ENCODE measurements at regions not wholly inside any gene's neighbourhood (a gene's known extent, or its start where the extent isn't known, plus 50 kb on each side); places are given as distances from the start of the nearest gene placed in this dataset.
"Not testable (repeated sequence)": the region's sequence is repeated elsewhere in the genome, so short reads cannot be mapped to it uniquely, and the experiment has no call there.

DNA sequence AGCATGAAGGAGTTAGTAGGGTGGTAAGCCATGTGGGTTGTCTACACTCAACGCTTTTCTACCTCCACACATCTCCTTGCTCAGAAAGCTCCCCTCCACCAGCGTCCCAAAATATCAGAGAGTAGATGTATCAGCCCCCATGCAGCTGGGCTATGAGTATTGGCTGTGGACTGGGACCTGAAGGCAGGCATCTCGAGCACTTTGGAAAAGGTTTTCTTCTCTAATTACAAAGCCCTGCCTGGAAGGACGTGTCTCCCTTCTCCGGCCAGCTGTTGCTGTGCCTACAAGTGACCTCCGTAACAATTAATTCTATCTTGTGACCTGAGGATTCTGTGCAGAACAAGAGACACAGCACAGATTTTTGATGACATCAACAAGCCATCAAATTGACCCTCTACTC is 142.0 kb upstream of the RUNX1 start:
- in situ Hi-C loops (cut with HindIII; ENCODE audit: low sequenced_read_pairs): no loop called here
- no peak for DNase-seq (ENCODE audit: low spot score)

DNA sequence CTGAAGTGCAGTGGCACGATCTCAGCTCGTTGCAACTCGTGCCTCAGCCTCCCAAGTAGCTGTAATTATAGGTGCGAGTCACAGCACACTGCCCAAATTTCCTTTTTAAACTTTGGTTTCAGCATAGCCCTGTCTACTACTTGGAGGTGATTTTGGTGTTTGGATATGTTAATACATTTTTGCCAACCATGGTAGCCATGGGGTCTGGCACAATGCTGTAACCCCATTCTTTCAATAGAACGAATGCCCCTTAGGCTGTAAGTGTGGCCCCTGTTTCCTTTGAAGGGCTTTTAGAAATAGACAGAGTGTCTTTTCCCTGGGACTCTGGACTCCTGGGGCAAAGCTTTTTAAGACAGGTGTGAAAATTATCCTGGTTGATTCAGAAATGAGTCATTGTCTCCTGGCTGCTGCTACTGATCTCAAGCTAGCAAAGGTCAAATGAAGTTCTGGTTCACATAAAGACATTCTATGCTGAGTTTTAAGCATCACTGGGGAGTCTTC is 141.1 kb upstream of the RUNX1 start:
- DNase-seq (ENCODE audit: low spot score): no peak
- in situ Hi-C loops (cut with HindIII; ENCODE audit: low sequenced_read_pairs): no loop called here

DNA sequence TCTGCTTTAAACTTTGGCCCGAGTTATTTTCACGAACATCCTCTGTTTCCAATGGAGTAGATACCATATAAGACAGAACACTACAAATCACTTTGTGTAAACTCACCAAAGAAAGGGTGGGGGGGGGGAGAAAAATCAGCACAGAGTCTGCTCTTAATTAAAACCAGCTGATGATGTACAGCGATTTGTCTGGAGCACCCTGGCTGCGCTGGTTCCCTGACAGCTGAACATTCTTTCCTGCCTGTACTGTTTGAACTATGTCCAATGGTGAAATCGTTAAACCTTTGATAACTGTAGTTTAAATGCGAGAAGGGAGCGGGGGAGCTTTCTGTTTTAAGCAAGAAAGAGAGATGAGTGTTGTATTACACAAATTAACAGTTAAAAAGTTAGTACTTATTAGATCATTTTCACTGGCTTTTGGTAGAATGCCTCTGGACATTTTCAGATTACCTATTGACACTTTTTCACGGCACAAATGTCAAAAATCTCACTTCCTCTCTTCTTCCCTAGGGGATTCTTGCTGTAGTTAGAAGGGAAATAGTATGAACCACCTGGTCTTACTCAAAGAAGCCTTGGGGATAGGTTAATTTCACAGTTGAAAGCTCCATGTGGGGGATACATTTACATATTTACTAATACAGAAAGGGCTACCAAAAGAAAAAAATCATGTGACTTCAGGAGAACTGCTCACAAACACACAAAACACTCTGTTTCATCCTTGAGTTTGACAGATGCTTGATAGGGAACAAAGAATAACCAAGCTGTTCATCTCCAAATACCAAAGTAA is 140.2 kb upstream of the RUNX1 start:
- in situ Hi-C loops (cut with HindIII; ENCODE audit: low sequenced_read_pairs): no loop called here
- DNase-seq (ENCODE audit: low spot score): no peak

DNA sequence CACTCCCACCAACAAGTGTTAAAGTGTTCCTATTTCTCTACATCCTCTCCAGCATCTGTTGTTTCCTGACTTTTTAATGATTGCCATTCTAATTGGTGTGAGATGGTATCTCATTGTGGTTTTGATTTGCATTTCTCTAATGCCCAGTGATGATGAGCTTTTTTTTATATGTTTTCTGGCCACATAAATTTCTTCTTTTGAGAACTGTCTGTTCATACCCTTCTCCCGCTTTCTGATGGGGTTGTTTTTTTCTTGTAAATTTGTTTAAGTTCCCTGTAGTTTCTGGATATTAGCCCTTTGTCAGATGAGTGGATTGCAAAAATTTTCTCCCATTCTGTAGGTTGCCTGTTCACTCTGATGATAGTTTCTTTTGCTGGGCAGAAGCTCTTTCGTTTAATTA is 134.3 kb upstream of the RUNX1 start:
- DNase-seq (ENCODE audit: low spot score); in situ Hi-C loops (cut with HindIII; ENCODE audit: low sequenced_read_pairs): not testable (repeated sequence)

DNA sequence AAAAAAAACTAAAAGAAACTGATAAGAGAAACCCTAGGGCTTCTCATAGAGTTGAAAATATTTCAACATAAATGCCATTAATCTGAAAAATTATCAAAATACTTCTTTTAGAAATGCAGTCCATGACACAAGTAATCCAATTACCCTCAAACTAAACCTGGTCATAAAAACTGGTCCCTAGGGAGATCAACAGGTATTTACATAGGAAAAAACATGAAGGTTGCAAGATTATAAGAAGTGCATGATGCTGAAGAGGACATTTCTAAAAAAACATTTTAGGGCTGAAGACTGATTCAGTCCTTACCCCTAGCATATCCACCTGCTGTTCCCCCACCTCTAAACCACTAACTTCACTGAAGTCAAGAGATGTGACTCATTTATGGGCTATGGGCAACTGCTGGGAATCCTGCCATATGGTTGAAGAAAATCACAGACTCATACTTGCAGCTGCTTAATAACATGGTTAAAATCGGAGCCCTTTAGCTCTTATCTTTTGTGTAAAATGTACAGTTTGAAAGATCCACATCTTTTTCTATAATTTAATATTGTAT is 131.0 kb upstream of the RUNX1 start:
- no peak for DNase-seq (ENCODE audit: low spot score)
- in situ Hi-C loops (cut with HindIII; ENCODE audit: low sequenced_read_pairs): no loop called here

DNA sequence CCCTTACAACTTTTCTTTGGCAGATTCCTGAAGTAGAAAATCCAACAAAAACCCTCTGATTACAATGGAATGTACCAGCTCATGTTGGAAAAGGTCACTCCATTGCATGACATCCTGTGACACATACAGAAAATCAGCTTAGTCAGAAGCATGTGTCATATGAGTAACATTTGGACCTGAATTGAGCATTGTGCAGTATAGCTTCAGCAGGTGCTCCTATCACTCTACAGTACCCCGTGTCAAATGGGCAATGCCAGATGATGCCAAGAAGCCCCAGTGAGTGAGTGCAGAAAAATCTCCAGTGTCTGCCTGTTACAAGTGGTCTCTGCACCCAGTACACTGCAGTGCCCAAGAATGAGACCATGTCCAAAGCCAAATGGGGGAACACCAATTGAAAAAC is 129.7 kb upstream of the RUNX1 start:
- no peak for DNase-seq (ENCODE audit: low spot score)
- in situ Hi-C loops (cut with HindIII; ENCODE audit: low sequenced_read_pairs): no loop called here

DNA sequence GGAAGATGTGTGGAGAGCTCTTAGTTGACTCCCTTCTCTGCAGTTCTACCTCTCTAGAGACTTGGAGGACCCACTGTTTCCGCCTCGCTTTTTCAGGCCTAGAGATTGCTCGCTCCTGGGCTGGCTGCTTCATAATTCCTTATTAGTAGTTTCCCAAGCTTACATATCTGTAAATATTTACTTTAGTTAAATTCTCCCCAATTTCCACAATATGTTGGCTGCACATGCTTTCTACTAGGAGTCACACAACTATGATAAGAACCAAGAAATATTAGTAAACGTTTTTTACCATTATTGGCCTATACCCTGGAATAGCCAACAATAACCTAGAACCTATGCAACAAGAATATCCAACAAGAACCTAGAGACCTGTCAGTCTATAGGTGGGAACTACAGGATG is 129.0 kb upstream of the RUNX1 start:
- no peak for DNase-seq (ENCODE audit: low spot score)
- in situ Hi-C loops (cut with HindIII; ENCODE audit: low sequenced_read_pairs): no loop called here

DNA sequence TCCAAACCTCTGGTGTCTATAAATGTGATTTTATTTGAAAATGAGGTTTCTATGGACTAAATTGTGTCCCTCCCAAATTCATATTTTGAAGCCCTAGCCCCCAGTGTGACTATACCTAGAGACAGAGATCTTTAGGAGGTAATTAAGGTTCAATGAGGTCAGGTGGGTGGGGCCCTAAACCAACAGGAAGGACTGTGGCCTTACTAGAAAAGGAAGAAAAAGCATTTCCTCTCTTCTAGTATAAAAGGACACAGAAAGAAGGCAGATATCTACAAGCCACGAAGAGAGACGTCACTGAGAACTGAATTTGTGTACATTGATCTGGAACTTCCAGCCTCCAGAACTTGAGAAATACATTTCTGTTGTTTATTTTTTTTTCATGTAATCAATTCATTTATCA is 123.1 kb upstream of the RUNX1 start:
- DNase-seq (ENCODE audit: low spot score): no peak
- in situ Hi-C loops (cut with HindIII; ENCODE audit: low sequenced_read_pairs): no loop called here

DNA sequence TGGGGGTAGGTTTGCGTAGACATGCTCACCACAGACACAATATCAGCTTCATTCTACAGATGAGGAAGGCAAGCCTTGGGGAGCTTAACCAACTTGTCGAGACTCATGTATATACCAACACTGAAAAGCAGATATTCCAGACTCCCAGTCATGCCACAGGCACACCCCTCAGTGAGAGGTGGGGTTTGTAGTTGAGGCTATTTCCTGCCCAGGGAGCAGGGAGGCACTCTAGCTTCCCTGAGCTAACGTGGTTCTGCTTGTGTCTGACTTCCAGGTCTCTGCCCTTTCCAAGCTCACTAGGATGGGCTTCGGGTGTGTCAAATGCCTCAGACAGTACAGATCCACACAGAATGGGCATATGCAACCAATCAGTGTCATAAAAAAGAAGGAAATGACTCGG is 122.3 kb upstream of the RUNX1 start:
- DNase-seq (ENCODE audit: low spot score): no peak
- in situ Hi-C loops (cut with HindIII; ENCODE audit: low sequenced_read_pairs): no loop called here

DNA sequence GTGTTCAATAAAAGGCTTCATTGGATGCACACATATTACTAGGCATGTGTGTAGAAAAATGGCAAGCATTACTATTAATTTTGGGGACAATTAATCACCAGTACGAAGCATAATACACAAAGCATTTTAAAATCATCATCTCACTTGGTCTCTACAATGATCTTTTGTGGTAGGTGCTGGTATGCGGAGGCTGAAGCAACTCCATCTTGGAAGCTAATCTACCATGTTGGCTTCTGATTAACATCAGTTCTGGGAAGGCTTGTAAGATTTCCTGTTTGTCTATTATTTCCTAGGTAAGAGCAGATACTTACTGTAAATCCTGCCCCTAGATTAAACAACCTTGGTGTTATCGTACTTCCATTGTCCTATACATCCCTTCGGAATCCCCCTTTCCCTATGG is 121.7 kb upstream of the RUNX1 start:
- DNase-seq (ENCODE audit: low spot score): no peak
- in situ Hi-C loops (cut with HindIII; ENCODE audit: low sequenced_read_pairs): no loop called here

DNA sequence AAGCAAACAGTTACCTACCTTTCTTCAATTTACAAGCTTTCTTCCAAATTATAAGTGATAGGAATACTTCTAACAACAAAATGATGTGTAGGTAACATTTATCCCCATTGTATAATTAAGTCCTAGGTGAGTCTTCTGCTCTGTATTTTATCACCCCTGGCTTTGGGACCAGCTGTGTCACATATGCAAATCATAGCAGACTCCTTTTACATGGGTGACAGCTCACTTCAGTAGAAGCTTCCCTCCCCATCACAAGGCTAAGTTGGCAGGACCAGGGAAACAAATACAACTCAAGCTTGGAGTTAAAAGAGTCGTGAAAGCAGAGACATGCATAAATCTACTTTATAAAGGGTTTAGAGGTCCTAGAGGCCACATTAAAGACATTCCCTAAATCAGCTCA is 121.1 kb upstream of the RUNX1 start:
- DNase-seq (ENCODE audit: low spot score): no peak
- in situ Hi-C loops (cut with HindIII; ENCODE audit: low sequenced_read_pairs): no loop called here

DNA sequence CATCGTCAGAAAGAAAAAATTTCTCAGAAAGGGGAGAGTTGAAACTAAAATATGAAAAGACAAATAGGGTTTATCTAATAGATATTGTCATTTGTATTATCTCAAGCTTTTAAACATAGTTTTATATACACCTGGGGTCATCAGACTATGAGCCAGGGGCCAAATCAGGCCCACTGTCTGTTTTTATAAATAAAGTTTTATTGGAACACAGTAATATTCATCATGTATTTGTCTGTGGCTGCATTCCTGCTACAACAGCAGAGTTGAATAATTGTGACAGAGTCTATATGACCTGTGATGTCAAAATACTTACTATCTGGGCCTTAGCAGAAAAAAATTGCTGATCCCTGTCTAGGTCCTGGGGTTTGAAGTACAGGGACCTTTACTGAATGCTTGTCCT is 120.5 kb upstream of the RUNX1 start:
- no peak for DNase-seq (ENCODE audit: low spot score)
- in situ Hi-C loops (cut with HindIII; ENCODE audit: low sequenced_read_pairs): no loop called here

DNA sequence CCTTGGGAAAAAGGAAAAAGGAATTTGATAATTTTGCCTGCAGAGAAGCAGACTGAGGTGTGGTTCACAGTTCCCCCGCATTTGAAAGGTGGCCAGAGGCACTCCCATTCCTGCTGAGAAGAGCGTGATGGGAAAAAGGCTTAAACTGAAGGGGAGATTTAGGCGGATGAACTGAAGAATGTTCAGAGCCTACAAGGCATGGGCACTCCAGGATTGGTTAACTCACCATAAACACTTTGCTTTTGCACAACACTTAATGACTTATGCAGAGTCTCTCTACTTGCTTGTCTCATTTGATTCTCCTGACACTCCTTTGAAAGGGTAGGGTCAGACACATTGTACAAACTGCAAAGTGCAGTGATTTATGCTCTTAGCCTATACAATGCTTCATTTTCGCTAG is 119.6 kb upstream of the RUNX1 start:
- in situ Hi-C loops (cut with HindIII; ENCODE audit: low sequenced_read_pairs): no loop called here
- no peak for DNase-seq (ENCODE audit: low spot score)

DNA sequence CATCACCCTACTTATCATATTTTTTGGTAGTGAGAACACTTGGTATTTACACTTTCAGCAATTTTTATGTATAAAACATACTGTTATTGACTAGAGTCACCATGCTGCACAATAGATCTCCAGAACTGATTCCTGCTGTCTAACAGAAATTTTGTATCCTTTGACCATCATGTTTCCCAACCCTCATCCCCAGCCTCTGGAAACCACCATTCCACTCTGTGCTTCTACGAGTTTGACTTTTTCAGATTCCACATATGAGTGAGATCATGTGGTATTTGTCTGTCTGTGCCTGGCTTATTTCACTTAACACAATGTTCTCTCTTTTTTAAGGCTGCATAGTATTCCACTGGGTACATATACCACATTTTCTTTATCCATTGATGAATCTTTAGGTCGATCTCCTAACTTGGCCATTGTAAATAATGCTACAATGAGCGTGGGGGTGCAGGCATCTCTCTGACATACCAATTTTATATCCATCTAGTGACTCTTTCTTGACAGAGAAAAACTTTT is 115.9 kb upstream of the RUNX1 start:
- DNase-seq (ENCODE audit: low spot score): no peak
- in situ Hi-C loops (cut with HindIII; ENCODE audit: low sequenced_read_pairs): no loop called here

DNA sequence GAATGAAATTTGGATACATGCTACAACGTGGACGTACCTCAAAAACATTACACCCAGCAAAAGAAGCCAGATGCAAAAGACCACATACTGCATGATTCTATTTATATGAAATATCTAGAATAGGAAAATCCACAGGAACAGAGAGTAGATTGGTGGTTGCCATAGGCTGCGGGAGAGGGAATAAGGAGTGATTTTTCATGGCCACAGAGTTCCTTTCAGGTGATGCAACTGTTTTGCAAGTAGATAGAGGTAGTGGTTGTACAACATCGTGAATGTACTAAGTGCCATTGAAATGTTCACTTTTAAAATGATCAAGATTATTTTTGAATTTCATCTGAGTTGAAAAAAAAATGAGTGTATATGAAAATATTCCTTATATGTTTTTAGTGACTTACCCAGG is 115.3 kb upstream of the RUNX1 start:
- in situ Hi-C loops (cut with HindIII; ENCODE audit: low sequenced_read_pairs): no loop called here
- DNase-seq (ENCODE audit: low spot score): no peak

DNA sequence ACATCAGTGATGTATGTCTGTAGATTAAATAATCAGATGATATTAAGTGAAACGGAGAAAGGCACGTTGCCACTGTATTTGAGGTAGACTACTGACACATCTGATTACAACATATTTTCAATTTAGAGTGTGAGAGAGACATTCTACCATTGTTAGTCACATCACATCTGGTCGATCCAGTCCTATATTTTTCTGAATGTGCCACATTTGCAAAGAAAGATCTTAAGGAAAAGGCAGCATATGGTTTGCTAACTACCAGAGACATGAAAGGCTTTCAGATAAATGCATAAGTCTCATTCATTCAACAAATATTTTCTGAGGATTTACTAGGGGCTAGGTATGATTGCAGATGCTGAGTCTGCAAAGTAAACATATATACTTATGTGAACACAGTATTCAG is 114.3 kb upstream of the RUNX1 start:
- DNase-seq (ENCODE audit: low spot score): no peak
- in situ Hi-C loops (cut with HindIII; ENCODE audit: low sequenced_read_pairs): no loop called here

DNA sequence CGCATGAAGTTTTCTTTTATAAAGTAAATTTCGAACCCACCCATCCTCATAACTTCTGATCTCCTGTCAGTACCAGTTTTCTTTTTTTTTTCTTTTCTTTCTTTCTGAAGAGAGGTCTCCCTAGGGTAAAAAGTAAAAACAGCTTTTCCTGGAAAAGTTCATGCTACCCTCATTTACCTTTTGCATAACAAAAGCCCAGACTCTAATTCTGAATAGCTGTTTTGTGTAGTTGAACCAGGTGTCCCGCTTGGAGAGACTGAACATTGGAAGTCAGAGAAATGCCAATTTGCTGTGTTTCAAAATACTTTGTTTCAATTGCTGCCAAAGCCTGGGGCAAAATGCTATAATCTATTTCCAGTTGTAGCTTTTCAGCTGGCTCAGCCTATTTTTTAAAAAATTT is 113.7 kb upstream of the RUNX1 start:
- in situ Hi-C loops (cut with HindIII; ENCODE audit: low sequenced_read_pairs): no loop called here
- no peak for DNase-seq (ENCODE audit: low spot score)

DNA sequence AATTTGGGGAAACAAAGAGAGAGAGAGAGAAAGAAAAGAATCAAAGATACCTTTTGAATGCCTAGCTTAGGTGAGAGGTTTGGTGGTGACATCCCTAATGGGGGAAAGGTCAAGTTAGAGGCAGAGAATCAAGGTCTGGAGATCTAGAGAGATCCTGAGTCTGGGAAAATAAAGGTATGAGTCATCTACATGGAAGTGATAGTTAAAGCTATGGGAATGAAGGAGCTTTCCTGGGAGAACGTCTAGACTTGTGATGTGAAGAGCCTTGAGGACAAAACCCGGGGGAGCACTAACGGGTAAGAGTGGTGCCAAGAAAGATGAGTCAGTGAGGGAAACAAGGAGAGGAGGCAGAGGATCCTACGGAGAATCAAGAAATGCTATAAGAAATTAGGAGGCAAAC is 110.8 kb upstream of the RUNX1 start:
- in situ Hi-C loops (cut with HindIII; ENCODE audit: low sequenced_read_pairs): no loop called here
- DNase-seq (ENCODE audit: low spot score): no peak

DNA sequence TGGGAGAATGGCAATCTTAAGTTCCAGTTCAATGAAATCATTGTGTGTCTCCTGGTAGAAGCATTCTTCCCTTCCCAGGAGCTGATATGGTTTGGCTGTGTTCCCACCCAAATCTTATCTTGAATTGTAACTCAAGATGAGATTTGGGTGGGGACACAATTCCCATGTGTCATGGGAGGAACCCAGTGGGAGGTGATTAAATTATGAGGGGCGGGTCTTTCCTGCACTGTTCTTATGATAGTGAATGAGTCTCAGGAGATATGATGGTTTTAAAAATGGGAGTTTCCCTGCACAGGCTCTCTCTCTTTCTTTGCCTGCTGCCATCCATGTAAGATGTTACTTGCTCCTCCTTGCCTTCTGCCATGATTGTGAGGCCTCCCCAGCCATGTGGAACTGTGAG is 108.3 kb upstream of the RUNX1 start:
- in situ Hi-C loops (cut with HindIII; ENCODE audit: low sequenced_read_pairs): not testable (repeated sequence)

DNA sequence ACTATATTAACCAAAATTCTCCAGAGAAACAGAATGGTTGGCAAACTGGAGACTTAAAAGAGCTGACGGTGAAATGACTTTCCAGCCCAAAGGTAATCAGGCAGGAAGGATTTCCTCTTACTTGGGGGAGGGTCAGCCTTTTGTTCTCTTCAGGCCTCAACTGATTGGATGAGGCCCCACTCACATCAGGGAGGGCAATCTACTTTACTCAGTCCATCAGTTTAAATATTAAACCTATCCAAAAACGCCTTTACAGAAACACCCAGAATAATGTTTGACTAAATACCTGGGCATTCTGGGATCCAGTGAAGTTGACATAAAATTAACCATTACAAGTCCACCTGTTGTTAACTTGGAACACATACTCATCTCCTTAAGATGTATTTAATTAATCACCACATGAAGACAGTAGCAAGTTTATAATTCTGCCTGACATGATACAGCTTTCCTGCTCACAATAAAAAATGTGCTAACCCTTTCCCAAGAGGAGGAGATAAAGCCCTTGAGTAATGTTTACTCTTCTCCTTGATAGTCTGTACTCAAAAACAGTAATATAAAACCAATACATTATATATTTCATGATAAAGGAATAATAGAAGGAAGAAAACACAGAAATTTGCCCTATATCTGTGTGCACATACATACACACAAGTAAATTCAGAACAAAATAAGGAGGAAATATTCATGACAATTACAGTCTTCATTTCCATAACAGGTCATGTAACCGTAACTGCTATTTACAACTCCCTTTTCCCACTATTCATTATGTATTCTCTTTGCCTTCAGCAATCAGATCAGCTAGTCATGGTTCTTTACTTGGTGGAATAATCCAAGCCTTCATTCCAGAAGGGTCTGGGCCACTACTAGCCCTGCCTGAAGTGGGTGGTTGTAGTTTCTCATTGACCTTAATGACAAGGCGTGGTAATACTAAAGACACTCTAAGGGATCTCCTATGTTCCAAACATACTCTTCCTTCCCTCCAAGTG is 107.5 kb upstream of the RUNX1 start:
- DNase-seq (ENCODE audit: low spot score): no peak
- in situ Hi-C loops (cut with HindIII; ENCODE audit: low sequenced_read_pairs): no loop called here

More for the DNA sequence above, 108.3 kb upstream of the RUNX1 start:
- DNase-seq (ENCODE audit: low spot score): not testable (repeated sequence)

All from G401 (cell line).